Hepatic stellate cell (primary cell): ENCODE measurements at regions not wholly inside any gene's neighbourhood (a gene's known extent, or its start where the extent isn't known, plus 50 kb on each side); places are given as distances from the start of the nearest gene placed in this dataset.
"Not testable (repeated sequence)": the region's sequence is repeated elsewhere in the genome, so short reads cannot be mapped to it uniquely, and the experiment has no call there.

ENCODE experiments used
- DNase-seq: peaks from one replicate; pipeline ENCODE4 v3.0.0; 2011; ENCODE audit warnings: low spot score

DNA sequence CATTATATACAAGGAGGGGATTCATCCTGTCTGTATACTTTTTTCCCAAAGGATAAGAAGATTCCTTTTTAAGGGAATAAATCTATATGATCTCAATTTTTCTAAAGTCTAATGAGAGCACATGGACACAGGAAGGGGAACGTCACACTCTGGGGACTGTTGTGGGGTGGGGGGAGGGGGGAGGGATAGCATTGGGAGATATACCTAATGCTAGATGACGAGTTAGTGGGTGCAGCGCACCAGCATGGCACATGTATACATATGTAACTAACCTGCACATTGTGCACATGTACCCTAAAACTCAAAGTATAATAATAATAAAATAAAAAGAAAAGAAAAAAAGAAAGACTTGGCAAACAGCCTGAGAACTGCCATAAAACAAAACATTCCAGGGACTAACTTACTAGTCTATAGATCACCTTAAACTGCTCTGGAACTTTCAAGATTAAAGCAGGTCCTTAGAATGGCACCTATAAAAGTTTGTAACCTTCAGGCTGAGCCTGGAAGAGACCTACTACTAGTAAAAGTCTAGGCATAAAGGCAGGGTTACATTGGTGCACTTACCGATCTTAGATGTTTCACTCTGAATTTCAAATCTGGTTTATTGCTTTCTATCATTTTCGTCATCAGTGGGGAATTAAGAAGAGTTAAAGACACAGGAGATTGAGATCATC, 780.6 kb downstream of the SLITRK1 start:
- DNase-seq = not testable (repeated sequence)

DNA sequence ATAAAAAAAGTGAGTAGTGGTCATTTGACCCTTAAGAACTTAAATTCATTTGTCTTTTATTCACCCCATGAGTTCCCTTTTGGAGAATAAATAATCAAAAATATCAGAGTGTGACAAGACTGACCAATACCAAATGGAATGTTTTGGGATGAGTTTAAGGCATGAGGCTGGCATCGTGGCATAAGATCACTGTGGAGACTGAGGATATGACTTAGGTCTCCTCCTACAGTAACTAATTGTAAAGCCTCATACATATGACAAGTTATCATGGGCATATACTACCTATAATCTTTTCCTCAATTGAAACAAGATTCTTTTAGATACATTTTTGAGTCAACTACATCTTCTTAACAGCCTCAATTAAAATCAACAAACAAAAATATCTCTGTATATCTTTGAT, 782.0 kb downstream of the SLITRK1 start:
- no peak for DNase-seq

DNA sequence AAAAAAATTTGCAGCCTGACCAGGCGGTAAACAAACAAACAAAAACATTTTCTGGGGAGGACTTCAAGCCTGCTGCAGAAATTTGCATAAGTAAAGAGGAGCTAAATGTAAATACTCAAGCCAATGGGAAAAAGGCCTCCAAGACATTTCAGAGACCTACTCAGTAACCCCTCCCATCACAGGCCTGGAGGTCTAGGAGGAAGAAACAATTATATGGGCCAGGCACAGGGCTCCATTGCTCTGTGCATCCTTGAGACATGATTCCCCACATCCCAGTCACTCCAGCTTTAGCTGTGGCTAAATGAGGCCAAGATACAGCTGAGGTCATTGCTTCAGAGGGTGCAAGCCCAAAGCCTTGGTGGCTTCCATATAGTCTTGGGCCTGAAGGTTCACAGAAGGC, 793.4 kb downstream of the SLITRK1 start:
- DNase-seq = no peak

DNA sequence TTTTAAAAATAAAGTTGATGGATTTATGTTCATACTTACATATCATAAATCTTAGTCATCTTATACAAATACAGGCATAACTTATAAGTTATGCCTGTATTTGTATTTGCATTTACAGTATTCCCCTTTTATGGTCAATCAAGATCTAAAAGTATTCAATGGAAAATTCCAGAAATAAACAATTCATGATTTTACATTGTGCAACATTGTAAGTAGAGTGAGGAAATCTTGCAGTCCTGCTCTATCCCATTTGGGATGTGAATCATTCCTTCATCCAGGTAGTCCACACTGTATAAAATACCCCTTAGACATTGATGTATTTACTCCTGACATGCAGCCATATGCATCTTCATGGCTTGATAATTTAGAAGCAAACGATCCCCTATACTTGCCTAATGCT, 795.3 kb downstream of the SLITRK1 start:
- DNase-seq = no peak

DNA sequence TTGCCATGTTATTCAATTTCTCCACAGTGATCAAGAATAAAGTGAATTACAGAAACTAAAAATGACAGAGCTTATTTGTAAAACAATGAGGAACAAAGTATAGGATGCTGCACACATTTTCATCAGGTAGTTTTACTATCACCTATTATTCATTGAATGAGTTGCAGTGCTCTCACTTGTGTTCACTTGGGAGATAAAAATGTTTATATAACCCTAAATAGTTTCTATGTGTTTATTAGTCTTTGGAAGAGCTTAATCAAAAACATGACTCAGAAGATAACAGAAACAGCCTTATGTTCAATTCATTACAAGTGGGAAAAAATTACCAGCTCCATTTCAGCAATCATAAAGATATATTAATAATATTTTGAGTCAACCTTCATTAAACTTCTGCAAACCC, 796.2 kb downstream of the SLITRK1 start:
- DNase-seq = no peak

DNA sequence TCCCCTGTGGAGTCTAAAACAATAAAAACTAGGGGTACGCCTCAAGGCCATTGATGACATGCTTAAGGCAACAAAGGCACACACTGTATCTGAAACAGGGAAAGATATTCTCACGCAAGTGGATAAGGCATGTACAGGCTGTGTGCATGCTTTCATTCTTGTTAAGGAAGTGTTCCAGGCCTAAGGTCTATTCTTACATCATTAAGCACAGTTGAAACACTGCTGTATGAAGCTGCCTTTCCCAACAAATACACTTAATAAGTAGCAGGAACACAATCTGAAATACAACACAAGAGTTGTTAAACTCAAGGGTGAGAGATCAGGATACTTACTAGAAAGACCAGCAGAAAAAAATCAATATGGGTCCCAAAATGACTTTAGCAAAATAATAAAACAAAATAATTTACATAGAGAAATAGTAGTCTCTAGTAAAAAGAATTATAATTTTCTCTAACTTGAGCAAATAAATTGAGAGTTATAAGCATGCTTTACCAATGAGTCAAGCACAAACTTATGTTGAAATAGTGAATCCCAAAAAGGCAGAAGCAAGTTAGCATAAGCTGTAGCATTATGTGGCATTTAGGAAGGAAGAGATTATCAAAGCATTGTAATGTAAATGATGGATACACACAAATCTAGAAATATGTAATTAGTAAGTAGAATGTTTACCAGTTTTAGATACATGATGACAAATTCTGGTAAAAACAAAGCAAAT, 796.9 kb downstream of the SLITRK1 start:
- DNase-seq = no peak

DNA sequence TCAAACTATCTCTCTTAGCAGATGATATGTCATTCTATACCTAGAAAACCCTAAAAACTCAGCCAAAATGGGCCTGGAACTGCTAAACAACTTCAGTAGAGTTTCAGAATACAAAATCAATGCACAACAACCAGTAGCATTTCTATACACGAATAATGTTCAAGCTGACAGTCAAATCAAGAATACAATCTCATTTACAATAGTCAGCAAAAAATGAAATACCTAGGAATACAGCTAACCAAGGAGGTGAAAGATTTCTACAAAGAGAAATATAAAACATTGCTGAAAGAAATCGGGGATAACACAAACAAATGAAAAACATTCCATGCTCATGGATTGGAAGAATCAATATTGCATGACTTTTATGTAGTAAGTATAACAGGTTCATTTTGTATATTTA, 804.8 kb downstream of the SLITRK1 start:
- no peak for DNase-seq

DNA sequence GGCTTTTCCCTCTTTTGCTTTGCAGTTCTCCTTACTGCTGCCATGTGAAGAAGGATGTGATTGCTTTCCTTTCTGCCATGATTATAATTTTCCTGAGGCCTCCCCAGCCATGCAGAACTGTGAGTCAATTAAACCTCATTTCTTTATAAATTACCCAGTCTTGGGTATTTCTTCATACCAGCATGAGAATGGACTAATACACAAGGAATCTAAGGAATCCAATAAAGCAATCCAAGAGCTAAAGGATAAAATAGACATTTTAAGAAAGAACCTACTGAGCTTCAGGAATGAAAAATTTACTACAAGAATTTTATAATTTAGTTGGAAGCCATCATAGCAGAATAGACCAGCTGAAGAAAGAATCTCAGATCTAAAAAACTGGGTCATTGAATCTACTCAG, 808.3 kb downstream of the SLITRK1 start:
- not testable (repeated sequence) for DNase-seq

DNA sequence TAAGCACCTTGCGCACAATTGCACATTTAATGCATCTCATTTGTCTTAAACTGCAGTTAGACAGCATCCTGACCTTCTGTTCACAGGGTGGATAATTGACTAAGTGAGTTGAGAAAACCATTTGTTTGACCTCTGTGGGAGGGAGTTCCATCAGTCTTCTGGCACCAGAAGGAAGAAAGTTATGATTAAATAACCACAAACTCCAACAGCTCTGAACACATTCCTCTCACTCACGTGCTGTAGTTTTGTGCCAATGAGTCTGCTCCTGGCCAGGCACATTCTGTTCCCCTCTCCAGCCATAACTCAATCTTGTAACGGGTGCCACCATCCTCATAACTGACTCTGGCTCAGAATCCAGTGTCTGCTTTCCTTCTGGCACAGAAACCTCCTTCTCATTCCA, 817.2 kb downstream of the SLITRK1 start:
- DNase-seq = no peak

DNA sequence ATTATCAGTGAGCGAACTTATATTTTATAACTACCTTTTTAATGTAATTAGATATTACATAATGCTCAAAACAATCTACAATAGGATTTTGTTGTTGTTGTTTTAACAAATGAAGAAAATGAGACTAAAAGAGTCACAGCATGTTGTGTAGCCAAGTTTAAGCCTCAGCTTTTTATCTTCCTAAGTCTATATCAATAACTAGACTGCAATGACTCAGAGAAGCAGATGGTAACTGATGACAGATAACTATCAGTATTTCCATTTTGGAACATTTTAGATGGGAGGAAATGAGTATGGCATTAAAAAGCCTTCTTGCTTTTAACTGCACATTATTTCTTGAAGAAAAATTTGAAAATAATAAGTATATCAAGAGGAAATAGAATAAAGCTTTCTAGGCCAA, 825.2 kb downstream of the SLITRK1 start:
- DNase-seq = no peak

DNA sequence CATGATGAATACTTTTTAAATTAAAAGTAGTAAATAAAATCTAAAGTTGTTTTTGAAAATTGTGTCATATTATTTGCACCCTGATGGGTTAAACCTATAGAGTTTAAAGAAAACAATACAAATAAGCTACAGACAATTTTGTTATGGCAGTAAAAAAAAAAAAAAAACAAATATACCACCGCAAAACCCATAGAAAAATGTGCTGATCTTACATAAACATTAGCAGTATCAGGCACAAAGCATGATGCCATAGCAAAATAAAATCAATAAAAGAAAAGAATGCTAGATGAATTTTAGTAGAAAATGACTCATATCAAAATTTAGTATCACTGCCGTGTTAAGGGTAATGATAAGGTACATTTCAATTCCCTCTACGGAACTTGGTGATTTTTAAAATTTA, 826.0 kb downstream of the SLITRK1 start:
- DNase-seq = no peak

DNA sequence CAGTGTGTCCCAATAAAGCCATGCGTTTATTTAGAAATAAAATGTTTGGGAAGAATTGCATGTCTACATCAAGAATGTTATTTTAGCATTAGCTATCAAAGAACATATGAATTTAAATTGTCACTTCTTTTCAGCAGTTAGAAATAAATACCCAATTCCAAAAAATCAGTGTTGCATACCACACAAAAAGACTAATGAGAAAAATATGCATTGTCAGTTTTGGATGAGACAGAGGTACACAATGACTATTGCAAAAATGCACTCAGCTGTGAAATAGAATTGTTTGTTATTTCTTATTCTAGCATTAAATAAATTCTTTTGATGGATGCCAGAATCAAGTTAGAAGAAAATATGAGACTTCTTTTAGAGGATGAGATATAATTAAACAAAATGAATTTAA, 833.9 kb downstream of the SLITRK1 start:
- no peak for DNase-seq

DNA sequence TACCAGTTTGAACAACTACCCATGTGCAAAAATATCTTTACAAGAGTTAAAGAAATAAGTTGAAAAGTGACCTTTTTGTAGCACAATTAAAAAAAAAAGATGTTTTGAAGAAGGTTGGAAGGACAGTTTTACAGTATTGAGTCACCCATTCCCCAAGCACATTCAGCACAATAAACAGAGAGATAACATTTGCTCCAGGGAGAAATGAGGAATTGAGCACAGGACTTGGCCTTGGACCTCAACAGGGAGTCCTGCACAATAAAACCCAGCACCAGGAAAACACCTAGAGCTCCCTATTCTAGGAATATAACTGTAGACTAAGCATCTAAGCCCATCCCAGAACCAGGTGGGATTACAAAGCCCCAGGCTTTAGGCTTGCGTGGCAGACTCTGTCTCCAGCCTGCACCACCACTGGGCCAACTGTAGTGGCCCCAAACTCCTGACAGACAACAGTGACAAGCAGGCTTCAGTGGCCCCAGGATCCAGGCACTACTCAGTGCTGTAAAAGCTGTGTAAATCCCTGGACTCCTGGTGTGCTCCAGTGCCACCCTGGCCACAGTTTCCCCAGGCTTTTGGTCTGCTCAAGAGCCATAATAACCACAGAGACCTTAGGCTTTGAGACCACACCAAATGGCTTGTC, 857.2 kb downstream of the SLITRK1 start:
- DNase-seq = no peak

DNA sequence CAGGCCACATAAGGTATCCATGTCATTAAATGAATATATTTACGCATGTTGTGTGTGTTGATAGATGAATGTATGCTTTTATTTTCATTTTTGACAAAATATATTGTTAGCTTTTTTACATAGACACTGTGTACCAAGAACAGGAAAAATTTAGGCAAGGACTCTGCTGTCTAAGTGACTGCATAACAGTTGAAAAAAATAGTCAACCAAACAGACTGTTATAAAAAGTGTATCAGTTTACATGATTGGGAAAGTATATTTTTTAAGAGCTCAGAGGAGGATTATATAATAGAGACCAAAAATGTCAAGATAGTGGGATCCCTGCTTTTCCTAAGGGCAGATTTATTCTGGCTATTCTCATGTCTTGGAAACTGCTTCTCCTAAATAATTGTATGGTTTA, 858.0 kb downstream of the SLITRK1 start:
- no peak for DNase-seq

DNA sequence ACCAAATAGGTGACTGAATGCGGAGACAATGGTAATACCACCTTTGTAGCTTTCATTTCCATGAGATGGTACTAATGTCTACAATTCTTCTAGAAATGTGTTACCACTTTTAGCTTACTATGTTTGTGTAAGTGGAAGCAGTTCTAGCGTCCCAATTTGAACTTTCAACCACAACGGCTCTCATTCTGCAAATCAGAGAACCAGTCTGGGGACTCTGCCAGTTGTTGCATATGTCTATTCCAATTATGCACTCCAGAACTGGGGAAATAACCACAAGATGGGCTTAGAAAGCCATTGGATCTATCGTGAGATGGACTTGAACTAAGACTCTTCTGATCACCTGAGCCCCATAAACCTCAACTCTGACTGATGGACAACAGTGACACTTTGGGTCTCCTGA, 862.3 kb downstream of the SLITRK1 start:
- no peak for DNase-seq

DNA sequence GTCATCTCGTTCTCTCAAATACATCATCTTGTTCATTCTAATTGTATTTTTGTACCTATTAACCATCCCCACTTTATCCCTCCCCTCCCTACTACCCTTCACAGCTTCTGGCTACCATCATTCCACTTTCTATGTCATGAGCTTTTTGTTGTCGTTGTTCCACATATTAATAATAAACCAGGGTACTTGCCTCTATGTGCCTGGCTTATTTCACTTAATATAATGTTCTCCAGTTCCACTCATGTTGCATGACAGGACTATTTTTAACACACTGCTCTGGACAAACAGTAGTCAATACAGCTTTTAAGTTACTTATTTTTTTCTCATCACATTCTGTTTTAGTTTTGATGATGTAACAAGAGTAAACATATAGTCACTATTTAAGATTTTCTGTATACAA, 872.3 kb downstream of the SLITRK1 start:
- no peak for DNase-seq

DNA sequence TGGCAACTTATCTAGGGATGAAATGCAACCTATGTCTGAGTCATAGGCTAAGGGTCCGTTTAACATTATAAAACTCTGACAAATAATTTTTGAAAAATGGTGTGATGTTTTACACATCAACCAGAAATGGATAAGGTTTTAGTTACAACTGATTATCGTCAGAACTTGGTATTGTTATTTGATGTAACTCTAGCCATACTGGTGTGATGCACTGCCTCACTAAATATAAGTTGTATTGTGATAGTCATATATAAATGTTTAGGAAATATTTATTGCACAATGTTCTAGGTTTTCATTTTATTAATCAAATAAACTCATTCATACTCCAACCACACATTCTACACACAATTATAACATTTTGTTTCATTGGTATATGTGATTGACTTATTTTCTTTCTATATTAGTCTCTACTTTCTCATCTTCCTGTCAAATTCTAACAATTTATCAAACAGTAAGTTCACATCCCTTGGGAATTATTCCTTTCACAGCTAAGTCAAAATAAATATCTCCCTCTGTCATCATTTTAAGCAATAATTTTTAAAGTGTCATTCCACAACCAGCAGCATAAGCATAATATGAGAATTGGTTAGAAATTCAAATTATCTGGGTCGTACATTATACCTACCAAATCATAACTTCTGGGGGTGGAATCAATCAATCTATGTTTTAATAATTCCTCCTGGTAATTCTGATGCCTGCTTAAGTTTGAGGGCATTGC, 873.9 kb downstream of the SLITRK1 start:
- no peak for DNase-seq

DNA sequence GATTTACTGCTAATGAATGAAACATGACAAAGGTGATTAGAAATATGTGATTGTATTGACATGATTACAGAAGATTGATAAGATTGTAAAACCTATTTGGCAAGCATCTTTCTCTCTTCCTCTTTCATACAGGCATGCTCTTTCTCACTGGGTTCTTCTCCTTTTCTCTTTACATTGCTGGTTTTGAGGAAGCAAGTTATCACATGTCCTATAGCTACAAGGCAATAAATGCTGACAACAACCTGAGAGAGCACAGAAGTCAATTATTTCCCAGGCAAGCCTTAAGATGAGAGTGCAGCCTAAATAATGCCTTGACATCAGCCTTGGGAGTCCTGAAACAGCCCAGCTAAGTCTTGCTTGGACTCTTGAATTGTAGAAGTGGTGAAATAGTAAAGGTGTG, 875.0 kb downstream of the SLITRK1 start:
- DNase-seq = no peak

DNA sequence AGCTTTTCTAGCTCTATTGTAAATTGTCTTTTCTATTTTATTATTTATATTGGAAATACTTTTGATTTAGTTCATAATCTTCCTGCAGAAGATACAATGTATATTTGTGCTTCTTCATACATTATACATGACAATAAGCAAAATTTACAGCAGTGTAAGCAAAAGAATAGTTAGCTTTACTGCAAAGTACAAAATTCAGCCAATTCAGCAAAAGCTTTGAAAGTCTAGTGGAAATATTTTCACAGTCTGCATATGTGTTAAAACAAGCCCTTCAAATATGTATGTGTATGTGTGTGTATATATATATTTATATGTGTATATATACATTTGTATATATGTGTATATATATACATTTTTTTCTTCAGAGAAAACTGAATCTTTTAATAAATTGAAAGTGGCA, 879.1 kb downstream of the SLITRK1 start:
- DNase-seq = no peak

DNA sequence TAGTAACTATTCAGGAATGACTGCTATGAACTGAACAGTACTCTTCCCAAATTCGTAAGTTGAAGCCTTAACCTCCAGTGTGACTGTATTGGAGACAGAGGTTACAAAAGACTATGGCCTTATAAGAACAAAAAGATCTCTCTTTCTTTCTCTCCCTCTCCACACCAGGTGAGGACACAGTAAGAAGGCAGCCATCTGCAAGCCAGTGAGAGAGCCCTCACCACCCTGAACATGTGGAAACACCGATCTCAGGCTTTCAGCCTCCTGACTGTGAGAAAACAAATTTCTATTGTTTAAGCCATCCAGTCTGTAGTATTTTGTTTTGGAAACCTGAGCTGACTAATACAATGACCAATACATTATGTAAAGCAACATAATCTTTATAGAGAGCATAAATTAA, 888.9 kb downstream of the SLITRK1 start:
- no peak for DNase-seq

DNA sequence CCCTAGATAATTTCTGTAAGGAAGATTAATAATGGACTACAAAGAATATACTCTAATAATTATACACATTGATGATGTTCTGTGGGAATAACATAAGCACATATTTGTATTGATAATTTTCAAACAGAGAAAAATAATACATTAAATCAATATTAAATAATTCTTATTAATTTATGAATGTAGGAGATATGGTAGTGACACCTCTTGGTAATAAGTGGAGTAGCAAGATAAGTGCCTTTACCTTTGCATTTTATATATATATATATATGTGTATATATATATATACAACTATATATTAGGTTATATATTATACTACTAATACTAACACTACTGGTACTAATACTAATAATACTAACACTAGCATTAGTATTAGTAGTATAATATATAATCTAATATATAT, 905.8 kb downstream of the SLITRK1 start:
- no peak for DNase-seq

DNA sequence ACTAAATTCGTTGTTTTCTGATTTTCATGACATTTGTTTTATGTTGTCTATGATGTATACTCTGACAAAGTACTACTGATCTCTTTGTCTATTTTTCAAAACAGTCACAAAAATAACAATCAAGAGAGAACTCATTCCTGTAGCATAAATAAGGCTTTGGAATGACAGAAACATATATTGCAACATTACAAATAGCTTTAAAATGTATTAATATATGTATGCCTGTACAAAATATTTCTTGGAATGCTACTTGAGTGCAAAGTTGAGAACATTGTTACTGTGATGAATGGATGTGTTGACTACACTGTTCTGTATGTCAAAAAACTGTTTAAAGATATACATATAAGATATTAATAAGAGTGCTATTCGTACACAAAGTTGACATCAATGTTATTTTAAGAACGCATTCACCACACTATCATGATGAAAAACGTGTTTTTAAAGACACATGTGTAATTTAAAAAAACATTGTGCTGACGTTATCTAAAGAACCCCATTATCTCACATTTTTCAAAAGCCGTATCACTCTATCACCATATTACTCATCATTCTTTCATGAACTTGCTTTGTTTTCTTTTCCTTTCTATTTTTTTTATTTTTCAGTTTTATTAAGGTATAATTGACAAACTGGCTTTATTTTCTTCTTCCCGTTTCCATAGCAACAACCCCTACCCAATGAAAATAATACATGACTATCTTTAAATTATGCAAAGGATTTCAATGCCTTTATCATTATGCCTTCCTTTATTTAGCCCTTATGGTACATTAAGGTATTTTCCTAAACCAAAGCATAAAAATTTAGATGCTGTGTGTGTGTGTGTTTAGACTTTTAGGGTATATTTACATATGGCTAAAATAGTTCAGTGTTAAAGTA, 918.8 kb downstream of the SLITRK1 start:
- no peak for DNase-seq
